ENCODE measurements at regions not wholly inside any gene's neighbourhood (a gene's known extent, or its start where the extent isn't known, plus 50 kb on each side); places are given as distances from the start of the nearest gene placed in this dataset.

DNA sequence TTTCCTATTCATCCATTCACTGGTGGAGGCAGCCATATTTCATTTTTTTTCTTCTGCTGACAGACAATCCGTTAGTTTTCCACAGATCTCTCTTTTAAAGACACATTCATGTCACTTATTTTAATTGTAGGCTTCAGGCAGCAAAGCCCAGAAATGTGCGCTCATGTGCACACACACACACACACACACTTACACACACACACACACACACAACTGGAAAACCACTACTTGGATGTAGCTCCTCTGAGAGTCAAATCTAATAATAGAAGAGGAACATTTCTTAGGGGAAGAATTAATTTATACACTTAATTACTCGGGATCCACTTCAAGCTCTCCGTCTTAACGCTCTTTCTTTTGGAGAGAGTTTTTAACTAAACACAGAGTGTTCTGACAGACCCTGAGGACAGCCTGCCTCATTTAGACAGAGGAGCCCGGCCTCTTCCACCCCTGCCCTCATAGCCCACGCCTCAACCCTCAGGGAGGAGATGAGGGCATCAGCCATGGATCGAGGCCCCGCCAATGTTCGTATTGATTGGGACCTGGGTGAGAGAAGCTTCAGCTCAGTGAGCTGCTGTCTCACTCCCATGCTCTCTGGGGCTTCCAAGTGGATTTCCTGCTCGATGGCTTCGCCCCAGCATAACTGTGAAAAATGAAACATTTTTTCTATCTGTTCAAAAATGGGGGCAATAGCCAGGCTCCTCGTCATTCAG is 261.4 kb upstream of the SKOR2 start:
- dilution Hi-C loops (cut with MboI; ENCODE audit: extremely low pct_ligation_motif_present, low sequenced_read_pairs), result no loop called here
- ChIA-PET CTCF (no interaction called here), POLR2A (no interaction called here)
- H3K36me3 ChIP-seq (ENCODE audit: control insufficient read depth in 2 of 2, extremely low read depth in 1 of 2, insufficient read depth in 2 of 2, low read length in 2 of 2), result no peaks in the 10 kb centered on the region
- no peak for TF ChIP-seq GATA2 (IDR thresholded peaks at IDR 0.05; ENCODE audit: insufficient read depth, insufficient read length, low read depth, low read length)
- TF ChIP-seq JUN (IDR thresholded peaks at IDR 0.05; ENCODE audit: borderline replicate concordance, insufficient read depth, insufficient read length, low read depth), result no peak
- TF ChIP-seq POLR2A (IDR thresholded peaks at IDR 0.05; ENCODE audit: low read depth, low read length), result no peak
- TF ChIP-seq MYC (IDR thresholded peaks at IDR 0.05; ENCODE audit: low read depth, low read length), result no peak
- TF ChIP-seq POLR2AphosphoS5 (IDR thresholded peaks at IDR 0.05; ENCODE audit: insufficient read depth, low read depth, low read length), result no peak
- no peak for TF ChIP-seq FOS (IDR thresholded peaks at IDR 0.05; ENCODE audit: borderline replicate concordance, insufficient read depth, low read length)
- TF ChIP-seq EZH2 (IDR thresholded peaks at IDR 0.05; ENCODE audit: borderline replicate concordance, low read depth, low read length, severe bottlenecking), result no peak
- TF ChIP-seq, protein P1, sequence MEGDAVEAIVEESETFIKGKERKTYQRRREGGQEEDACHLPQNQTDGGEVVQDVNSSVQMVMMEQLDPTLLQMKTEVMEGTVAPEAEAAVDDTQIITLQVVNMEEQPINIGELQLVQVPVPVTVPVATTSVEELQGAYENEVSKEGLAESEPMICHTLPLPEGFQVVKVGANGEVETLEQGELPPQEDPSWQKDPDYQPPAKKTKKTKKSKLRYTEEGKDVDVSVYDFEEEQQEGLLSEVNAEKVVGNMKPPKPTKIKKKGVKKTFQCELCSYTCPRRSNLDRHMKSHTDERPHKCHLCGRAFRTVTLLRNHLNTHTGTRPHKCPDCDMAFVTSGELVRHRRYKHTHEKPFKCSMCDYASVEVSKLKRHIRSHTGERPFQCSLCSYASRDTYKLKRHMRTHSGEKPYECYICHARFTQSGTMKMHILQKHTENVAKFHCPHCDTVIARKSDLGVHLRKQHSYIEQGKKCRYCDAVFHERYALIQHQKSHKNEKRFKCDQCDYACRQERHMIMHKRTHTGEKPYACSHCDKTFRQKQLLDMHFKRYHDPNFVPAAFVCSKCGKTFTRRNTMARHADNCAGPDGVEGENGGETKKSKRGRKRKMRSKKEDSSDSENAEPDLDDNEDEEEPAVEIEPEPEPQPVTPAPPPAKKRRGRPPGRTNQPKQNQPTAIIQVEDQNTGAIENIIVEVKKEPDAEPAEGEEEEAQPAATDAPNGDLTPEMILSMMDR (IDR thresholded peaks at IDR 0.05; ENCODE audit: extremely low read depth in 1 of 2, insufficient read depth in 1 of 2, low read depth in 1 of 2, low read length in 2 of 2), result no peak
- TF ChIP-seq, protein P2, sequence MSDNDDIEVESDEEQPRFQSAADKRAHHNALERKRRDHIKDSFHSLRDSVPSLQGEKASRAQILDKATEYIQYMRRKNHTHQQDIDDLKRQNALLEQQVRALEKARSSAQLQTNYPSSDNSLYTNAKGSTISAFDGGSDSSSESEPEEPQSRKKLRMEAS (IDR thresholded peaks at IDR 0.05; ENCODE audit: insufficient read depth, insufficient read length), result no peak
- no peaks in the 10 kb centered on the region for H3K79me2 ChIP-seq (ENCODE audit: control insufficient read depth, insufficient read depth, low read length)
- H3K9ac ChIP-seq (replicated peaks; ENCODE audit: extremely low read depth, insufficient read depth, low read length), result no peak overlapping the region
- no TSS peak for BruUV-seq (replicated peaks)
- no peaks in the 10 kb centered on the region for H3K4me1 ChIP-seq (ENCODE audit: control insufficient read depth, extremely low read depth, insufficient read depth, low read length)
- H3K4me3 ChIP-seq (replicated peaks in 1 of 3; ENCODE audit: insufficient read depth in 1 of 3, low read depth in 1 of 3, low read length in 3 of 3), result no peak overlapping the region
- no peak overlapping the region for H3K4me2 ChIP-seq (ENCODE audit: insufficient read depth, low read length)
- FAIRE-seq (no peak), DNase-seq (ENCODE audit: low read depth, low spot score) (no peak)
- intact Hi-C loops (cut with micrococcal nuclease), result no loop called here
- H3K27ac ChIP-seq (ENCODE audit: insufficient read depth, low read depth, low read length), result no peak overlapping the region
- H3K27me3 ChIP-seq (ENCODE audit: control insufficient read depth in 2 of 2, insufficient read depth in 2 of 2, low read length in 2 of 2), result no peaks in the 10 kb centered on the region
- no peaks in the 10 kb centered on the region for H3K9me1 ChIP-seq (replicated peaks; ENCODE audit: control insufficient read depth, extremely low read depth, insufficient read depth, low read length)
- no peaks in the 10 kb centered on the region for H3K9me3 ChIP-seq (replicated peaks; ENCODE audit: control insufficient read depth, insufficient read depth, low read length)
- no peak overlapping the region for H2AFZ ChIP-seq (ENCODE audit: low read depth, low read length)
- no peaks in the 10 kb centered on the region for H4K20me1 ChIP-seq (replicated peaks; ENCODE audit: control insufficient read depth, extremely low read depth, insufficient read depth, low read length)
